ENCODE measurements at regions not wholly inside any gene's neighbourhood (a gene's known extent, or its start where the extent isn't known, plus 50 kb on each side); places are given as distances from the start of the nearest gene placed in this dataset.
"Not testable (repeated sequence)": the region's sequence is repeated elsewhere in the genome, so short reads cannot be mapped to it uniquely, and the experiment has no call there.

DNA sequence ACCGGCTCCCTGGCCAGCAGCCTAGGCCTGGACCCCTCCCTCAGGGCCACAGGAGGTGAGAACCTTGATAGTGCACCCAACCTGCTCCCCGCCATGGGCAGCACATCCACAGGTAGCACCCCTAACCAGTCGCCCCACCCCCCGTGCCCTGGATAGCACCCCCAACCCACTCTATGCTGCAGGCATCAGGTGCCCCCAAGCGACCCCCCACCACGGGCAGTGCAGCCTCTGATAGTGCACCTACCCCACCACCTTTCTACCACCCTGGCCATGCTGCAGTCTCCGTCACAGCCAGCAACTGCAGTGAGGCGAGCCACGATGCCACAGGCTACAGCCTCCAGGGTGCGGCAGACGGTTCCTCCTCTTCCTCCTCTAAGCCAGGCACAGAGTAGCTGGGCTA is 55.6 kb downstream of the SOWAHC start:
- no peak for DNase-seq

DNA sequence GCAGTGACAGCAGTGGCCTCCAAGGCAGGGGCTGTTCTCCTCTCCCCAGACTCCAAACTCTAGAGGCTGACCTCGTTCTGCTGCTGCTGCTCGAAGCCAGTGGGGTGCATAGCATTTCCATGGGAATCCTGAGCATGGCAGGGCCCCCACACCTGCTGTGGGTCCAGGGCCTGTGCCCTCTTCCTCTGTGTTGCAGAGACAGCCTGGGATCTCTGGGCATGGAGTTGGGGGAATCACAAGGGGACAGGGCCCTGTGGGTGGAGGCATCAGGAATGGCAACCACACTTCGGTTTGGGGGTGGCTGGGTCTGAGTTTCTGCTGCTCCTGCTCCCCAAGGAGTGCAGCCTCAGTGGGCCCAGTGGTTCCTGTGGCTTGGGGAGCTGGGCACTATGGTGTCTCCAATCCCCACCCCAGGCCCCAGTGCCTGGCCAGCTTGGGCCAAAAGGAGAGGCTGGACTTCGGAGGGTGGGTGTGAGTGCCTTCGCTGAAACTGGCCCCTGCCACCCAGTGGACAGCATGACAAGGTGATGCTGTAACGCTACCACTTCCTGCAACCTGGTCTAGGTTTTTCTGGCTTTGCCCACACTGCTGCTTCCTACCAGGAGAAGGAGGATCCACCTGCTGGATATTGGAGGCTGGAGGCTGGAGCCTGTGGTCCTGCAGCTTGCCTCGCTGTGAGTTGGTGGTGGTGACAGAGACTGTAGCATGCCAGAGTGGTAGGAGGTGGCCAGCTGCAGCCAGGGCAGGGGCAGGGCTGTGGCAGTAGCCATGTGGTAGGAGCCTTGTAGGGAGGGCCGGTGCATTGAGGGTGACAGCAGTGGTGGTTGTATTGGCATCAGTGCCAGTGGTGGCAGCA is 56.6 kb downstream of the SOWAHC start:
- no peak for DNase-seq

DNA sequence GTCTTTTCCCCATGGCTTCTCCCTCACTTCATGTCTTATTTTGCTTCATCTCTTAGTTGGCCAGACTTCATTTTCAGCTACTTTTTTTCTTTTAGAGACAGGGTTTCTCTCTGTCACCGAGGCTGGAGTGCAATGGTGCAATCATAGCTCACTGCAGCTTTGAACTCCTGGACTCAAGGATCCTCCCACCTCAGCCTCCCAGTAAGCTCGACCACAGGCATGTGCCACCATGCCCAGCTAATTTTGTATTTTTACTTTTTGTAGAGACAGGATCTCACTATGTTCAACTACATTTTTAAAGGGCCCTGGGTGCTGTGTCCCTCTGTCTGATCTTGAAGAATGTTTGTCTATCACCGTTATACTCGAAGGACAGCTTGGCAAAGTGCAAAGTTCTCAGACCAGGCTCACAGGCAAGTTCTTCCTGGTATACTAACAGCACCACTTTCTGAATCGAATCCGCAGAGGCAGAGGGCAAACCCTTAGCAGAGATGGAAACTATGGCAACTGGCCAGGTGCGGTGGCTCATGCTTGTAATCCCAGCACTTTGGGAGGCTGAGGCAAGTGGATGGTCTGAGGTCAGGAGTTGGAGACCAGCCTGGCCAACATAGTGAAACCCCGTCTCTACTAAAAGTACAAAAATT is 60.9 kb downstream of the SOWAHC start:
- DNase-seq = no peak

DNA sequence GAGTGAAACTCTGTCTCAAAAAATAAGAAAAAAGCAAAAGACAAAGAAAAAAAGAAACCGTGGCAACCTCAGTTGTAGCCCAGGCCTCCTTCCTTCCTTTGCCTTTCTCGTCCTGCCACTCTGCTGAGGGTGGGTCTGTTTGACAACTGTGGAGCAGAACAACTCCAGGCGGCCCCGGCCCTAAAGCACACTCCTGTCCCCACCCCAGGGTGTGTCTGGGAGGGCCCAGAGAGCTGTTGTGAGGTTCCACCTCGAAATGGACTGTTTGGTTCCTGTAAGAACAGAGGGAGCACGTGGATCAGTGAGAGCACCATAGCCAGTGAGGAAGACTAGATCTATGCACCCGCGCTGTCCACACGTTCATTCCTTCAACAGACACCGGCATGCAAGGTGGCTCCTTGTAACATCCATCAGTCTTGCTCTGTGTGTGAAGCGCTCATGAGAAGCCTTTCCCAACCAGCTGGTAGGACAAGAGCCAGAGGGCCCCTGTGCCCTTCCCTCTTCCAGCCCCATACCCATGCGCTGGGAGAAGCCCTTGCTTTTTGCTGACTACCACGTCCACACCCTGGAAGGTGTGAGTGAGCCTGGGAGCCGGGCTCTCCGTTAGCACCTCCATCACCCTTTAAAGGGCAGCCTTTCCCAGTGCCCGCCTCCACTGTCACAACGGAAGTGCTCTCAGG is 61.6 kb downstream of the SOWAHC start:
- no peak for DNase-seq

DNA sequence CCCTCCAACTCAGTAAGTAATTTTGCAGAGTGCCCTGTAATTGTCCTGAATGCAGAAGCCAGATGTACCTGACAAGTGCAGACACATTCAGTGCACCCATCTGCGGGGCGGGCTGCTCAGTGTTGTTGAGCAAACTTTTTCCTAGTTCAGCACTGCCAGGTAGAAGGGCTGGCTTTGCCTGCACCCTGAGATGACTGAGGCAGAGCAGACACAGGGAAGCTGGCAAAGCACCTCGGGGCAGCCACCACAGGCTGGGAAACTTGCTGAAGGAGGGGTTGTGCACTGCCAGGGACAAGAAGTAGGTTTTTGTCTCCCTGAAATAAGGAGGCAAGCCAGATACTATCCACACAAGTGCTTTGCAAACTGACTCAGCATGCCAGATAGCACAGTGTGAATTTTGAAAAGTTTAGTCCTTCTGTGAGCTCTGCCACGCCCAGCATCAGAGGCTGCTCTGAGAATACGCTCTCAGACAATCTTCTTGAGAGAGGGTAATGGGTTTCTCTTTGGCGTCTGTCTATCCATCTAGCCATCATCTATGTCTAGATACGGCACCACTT is 62.3 kb downstream of the SOWAHC start:
- DNase-seq = no peak

DNA sequence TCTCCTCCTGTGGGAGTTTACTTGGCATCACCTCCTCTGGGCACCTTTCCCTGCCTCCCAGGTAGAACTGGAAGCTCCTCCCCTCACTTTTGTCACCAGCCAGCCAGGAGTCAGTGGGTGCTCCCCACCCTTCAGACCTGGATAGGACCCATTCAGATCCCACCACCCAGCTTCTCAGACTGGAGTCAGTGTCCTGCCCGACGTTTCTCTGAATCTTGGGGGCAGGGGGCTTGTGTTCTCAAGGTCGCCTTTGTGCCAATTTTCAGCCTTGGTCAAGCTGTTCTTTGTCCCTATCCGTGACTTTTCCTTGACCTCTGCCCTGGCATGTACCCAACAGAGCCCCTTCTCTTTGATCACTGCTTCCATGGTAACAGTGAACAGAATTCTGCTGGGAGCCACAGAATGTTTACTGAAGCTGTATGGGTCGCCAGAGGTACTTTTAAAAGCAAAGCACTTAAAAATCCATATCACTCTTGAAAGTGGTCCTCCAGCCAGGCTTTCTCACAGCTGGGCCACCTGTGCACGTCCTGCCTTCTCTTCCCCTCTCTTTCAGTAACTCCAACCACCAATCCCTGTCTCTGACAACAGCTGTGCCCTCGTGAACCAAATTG is 63.1 kb downstream of the SOWAHC start:
- DNase-seq = not testable (repeated sequence)

DNA sequence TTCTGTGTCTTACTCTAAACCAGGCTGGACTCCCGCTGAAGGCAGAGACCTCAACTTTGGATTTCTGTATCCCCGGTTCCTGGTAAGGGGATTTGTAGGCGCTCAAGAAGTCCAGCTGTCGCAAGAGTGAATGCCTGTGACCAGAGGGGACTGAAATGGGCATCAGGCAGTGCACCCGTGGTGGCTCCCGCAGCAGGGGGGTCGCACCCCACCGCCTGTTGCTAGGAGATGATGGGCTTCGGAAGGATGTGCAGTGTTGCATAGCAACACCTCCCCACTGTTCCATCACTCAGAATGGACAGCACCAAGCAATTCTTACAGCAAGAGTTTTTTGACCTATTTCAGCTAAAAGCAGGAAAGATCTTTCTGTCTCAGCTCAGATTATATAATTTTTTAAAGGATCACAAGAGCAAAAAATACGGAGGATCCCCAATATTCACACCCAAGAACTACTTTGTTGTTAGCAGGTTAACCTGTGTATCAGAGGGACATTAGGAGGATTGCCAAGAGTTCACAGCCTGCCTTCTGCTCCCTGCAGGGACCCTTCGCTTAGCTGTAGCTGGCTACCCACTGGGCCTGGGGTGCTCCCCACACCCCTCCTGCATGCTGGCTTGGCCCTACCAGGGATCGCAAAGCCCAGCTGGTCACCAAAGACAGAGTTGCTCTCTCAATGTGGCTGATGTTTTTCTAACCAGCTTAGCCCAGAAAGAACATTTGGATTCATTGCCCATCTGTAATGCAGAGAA is 63.8 kb downstream of the SOWAHC start:
- no peak for DNase-seq

DNA sequence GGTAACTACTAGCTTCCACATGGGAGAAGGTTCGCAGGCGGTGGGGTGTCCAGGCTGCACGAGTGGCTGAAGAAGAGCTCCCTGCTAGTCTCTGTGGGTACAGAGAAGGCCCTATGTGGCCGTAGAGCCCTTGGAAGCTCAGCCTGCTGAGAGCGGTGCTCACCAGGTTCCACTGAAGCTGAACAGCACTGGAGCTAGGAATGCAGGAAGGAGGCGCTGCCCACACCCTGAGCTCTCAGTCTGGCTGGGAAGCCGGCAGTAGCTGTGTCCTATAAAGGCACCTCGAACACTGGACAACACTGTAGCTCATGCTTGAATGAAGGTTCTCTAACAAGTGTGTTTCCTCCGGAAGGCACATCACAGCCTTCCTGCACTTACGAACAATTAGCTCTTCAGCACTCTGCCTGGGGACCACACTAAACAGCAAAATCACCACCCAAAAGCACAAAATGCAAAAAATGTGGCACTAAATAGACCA is 64.6 kb downstream of the SOWAHC start:
- DNase-seq = not testable (repeated sequence)

DNA sequence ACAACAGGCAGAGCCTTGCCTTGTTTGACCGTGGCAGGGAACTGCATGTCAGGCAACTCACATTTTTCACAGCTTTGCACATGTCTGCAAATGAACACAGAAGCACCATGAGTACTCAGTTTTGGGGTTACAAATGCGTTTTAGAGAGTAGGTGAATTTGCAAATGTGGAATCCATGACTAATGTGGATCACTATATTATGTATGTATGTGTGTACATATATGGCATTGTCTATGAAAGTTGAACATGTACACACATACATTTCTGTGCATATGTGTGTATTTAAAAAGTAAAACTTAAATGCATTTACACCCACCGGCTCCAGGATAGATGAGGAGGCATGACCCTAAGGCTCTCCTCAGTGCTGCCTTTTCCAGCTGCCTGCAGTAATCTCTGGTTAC is 65.1 kb downstream of the SOWAHC start:
- no peak for DNase-seq

DNA sequence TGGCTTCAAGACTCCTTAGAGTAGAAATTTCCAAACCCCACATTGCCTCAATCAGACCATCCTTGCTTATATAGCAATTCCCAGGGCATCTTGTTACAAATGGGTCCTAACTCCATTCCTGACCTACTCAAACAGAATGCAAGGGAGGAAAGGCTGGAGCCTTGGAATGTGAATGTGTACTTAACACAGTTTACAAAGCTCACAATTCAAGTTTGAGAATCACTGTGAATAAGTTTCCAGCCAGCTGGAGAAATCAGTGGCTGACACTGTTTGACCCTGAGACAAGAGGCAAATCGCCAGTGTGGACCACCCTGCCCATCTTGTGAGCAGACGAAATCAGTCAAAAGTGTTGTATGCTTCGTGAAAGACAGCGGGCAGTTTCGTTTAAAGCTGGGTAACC is 65.5 kb downstream of the SOWAHC start:
- no peak for DNase-seq

DNA sequence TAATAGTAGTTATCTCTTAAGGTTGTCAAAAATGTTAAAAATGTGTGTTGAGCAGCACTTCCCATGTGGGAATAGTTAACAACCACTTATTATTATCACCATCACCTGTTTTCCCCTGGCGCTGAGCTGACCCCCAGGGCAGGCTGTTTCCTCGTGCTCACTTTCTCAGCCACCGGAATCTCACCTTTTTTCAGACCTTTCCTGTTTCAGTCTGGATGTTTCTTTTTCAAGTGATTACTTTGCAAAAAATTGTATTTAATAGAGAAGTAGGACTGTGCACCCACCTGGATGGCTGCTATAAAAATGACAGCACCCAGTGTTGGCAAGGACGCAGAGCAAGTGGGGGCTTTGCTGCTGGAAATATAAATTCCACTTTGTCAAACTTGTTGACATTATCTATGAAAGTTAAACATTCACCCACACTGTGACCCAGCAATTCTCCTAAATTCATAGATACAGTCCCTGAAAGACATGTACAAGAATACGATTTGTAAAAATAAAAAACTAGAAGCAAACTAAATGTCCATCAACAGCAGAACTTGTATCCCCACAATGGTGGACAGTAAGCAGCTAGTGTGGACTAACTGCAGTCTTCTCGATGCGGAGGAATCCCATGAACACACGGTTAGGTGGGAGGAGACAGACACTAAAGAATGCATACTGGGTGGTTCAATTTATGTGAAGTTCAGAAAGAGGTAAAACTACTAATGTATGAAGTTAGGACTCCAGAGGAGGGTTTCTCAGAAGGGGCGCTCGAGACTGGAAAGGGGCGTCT is 66.5 kb downstream of the SOWAHC start:
- no peak for DNase-seq

DNA sequence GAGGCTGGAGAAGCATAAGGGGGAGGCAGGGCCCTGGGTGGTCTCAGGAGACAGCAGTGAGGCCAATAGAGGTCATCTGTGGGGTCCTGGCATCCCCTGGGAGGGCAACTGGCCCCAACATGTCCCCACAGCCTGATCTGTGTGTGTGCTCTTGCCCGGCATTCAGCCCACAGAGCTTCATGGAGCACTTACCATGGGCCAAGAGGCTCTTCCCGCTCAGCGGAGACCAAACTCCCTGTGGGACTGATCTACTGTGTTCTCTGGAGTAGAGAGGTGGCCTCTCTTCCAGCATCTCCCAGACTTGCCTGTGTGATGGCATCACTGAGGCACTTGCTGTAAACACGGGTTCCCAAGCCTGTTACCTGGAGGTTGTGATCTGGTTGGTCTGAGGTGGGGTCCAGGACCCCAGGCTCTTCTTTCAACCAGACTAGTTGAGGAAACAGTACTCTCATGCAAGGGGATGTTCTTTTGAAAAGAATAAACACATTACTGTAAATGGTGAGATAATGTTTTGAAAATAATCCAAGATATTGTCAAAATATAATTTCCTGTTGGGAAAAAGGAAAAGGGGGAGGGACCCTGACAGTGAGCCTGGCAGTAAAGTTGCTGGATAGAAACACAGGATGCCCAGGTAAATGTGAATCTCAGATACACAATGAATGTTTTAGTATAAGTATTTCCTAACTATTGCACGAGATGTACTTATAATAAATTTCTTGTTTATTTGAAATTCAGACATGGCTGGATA is 67.6 kb downstream of the SOWAHC start:
- DNase-seq = no peak

DNA sequence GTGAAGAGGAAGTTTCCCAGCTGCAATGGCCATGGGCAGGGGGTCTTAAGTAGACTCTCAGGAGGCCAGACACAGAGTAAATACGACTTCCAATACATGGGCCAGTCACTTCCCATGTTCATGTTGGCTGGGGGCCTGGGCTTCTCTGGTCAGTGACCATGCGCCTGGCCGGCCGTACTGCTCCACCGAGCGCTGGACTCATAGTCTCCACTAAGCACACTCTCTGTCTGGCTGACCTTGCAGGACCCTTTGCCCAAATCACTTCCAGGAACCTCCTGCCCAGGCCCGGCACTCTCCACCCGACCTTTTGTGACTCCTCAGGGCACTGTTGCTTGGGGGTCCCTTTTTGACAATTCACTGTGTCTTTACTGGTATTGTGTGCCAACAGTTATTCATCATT is 69.3 kb downstream of the SOWAHC start:
- no peak for DNase-seq

DNA sequence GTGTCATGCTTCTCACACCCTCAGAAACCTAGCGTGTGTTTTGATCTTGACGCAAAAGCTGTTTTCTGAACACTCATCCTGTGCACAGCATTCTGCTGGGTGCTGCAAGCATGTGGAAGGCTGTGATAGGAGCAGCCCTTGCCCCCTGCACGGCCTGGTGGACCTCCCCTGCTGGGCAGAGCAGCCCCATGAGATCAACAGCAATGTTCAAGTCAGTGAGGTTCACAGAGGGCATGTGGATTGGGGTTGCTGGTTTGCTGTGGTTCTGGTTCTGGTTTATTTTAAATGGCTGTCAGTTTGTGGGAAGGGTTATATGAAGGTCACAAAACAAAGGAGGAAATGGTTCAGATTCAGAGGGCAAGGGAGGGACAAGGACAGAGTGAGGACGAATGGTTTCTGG is 71.3 kb downstream of the SOWAHC start:
- no peak for DNase-seq

DNA sequence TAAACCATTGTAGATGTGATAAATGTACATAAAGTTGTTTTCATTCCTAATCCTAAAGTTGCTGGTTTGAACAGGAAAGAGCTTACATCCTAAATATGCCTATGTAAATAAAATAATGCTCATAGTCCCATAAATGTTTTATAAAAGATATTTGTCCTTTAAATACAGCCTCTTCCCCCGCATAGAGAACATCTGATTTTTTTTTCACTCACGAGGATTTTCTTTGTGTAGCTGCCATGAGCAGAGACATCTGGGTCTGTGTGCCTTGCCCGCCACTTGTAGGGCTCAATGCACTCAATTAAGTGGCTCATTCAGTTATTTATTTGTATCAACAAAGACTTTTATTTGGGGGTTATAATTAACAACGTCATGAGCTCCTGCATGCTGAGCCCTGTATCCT is 72.8 kb downstream of the SOWAHC start:
- no peak for DNase-seq

DNA sequence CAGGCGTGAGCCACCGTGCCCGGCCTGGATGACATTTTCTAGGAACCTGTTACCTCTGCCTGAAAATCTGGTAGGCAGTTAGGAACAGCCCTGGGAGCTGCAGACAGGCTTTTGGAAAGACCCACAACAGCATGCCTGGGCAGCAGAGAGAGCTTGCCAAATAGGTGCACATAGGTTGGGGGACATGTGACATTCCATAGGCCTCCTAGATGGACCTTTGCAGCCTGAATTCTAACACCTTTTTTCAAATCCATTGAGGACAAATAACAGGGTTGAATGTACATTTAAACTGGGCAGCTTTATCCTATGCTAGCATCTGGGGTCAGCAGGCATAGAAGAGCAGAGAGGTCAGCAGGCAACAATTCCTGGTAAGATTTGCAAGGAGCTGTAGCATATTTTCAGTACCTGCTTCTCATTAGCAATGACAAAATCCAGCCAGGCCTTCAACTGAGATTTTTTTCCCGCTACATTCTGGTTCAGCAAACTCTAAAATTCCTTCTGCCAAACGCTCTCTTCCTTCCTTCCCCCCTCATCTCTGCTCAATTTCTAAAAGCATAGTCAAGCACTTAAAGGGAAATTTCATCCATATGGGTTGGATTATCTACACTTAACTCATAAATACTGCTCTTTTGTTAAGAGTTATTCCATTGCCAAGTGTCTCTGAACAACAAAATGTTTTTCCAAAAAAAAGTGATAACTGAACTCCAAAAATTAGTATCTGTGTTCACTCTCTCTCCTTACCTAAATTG is 75.2 kb downstream of the SOWAHC start:
- no peak for DNase-seq

DNA sequence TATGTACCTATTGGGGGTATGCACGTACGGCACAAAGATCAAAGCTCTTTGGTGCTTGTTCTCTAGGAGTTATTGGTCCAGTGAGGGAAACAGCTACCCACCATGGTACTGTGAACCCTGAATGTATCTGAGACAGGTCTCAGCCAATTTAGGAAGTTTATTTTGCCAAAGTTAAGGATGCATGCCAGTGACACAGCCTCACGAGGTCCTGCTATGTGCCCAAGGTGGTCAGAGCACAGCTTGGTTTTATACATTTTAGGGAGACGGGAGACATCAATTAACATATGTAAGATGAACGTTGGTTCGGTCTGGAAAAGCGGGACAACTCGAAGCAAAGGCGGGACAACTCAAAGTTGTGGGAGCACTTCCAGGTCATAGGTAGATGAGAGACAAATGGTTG is 75.8 kb downstream of the SOWAHC start:
- DNase-seq = no peak

DNA sequence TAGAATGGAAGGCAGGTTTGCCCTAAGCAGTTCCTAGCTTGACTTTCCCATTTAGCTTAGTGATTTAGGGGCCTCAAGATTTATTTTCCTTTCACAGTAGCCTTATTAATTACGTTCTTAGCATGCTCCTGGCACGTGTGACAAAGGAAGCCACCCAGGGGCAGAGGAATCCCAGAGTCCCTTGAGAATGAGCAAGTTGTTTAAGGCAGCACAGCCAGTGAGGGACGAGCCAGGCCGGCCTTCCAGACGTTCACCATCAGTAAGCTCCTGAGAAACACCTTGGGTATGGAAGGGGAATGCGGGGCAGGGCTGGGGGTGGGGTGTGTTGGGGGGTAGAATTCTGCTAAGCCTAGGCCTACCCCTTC is 76.3 kb downstream of the SOWAHC start:
- DNase-seq = no peak

DNA sequence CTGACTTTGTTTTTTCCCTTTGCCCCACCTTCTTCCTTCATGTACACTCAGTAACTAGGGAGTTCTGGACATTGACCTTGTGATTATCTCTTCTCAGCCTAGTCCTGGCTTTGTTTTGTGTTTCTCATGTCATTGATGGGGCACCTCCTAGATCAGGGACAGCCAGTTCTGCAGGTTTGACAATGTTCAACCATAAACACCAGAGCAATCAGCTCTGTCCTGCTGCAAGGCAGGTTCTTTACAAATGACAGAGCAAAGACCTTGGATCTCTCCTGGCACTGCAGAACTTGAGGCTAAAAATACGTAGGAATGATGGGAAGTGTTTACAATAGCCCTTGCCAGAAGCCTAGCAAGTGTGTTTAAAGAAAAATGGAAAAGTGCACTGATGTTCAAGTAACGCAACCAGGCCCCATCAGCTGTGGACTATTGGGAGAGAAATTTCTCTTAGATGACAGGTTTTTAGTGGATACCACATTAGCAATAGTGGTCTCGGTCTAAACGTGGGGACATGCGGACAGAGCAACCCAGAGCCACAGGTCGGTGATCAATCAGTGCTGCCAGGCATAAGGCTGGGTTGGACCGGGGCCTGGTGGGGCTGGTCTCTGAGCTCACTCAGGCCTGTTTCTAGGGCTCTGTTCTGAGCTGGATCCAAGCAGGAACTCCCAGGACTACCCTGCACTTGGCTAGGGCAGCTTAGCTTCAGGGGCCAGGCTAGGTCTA is 76.8 kb downstream of the SOWAHC start:
- DNase-seq = no peak
